T-cell (primary cell): ENCODE measurements at regions not wholly inside any gene's neighbourhood (a gene's known extent, or its start where the extent isn't known, plus 50 kb on each side); places are given as distances from the start of the nearest gene placed in this dataset.

Experiments used
- ATAC-seq, 4 experiments: fragments of 200-7000 bp in 3 of 4; fragments of 150-1000 bp in 1 of 4; cut with Tn5 transposase; replicated peaks in 1 of 4; 1 replicate in 3 of 4; 2 replicates in 1 of 4; pipeline ENCODE4 v1.10.0; 2021; ENCODE audit warnings: moderate library complexity in 3 of 4, mild to moderate bottlenecking in 2 of 4, moderate number of reproducible peaks in 1 of 4
- CTCF ChIA-PET, 2 donors: fragments of 300-600 bp; sonication (Branson Sonifier 250); formaldehyde crosslinking; loops; one replicate each; lab custom pipeline; 2022; ENCODE audit warnings: antibody characterized with exemption in 2 of 2; lab: Charles Lee
- POLR2A ChIA-PET, 2 donors: fragments of 300-600 bp; sonication (Branson Sonifier 250); formaldehyde crosslinking; loops; one replicate each; lab custom pipeline; 2022; ENCODE audit warnings: antibody characterized with exemption in 2 of 2; lab: Charles Lee
- DNase-seq, 35 experiments: peaks; one replicate each; pipeline versions ENCODE4 v3.0.0 to v3.0.0-alpha.2; 2013 to 2023
- H3K27ac ChIP-seq: one replicate; pipeline ENCODE4 v1.5.1; 2013; ENCODE audit warnings: low read length
- H3K27me3 ChIP-seq, 2 experiments: replicated peaks in 1 of 2; 1 replicate in 1 of 2; 2 replicates in 1 of 2; pipeline versions ENCODE4 v1.6.1 to v1.7.0; 2013; ENCODE audit warnings: low read length in 1 of 2, mixed read lengths in 1 of 2; ENCODE audit not compliant: control insufficient read depth in 2 of 2, insufficient read depth in 2 of 2; ENCODE audit errors: extremely low read depth in 1 of 2
- H3K36me3 ChIP-seq, 2 donors: 1 replicate in 1 of 2; 2 replicates in 1 of 2; pipeline versions ENCODE4 v1.6.1 to v1.7.0; 2013; ENCODE audit warnings: low read length in 1 of 2; ENCODE audit not compliant: control insufficient read depth in 2 of 2, insufficient read depth in 1 of 2; ENCODE audit errors: extremely low read depth in 1 of 2
- H3K4me1 ChIP-seq, 2 experiments: 1 replicate in 1 of 2; 2 replicates in 1 of 2; pipeline versions ENCODE4 v1.6.1 to v1.7.0; 2013; ENCODE audit warnings: low read length in 2 of 2, mixed read lengths in 1 of 2; ENCODE audit not compliant: insufficient read depth in 2 of 2, control insufficient read depth in 1 of 2; ENCODE audit errors: extremely low read depth in 1 of 2
- H3K4me3 ChIP-seq, 2 donors: 1 replicate in 1 of 2; 2 replicates in 1 of 2; pipeline versions ENCODE4 v1.5.1 to v1.7.0; 2013; ENCODE audit warnings: mild to moderate bottlenecking in 2 of 2, low read length in 1 of 2, moderate library complexity in 1 of 2; ENCODE audit not compliant: control insufficient read depth in 1 of 2; ENCODE audit errors: extremely low read depth in 1 of 2
- H3K9me3 ChIP-seq: 2 replicates; pipeline ENCODE4 v1.7.0; 2013
- H3K27ac Mint-ChIP-seq, 2 donors: one replicate each; pipeline ENCODE4 v1.8.0; 2020 to 2021; ENCODE audit warnings: mild to moderate bottlenecking in 2 of 2, mixed read lengths in 2 of 2
- H3K27me3 Mint-ChIP-seq, 2 donors: one replicate each; pipeline ENCODE4 v1.8.0; 2021 to 2022; ENCODE audit warnings: mixed read lengths in 2 of 2
- H3K36me3 Mint-ChIP-seq: one replicate; pipeline ENCODE4 v1.8.0; 2021; ENCODE audit warnings: mixed read lengths
- H3K4me1 Mint-ChIP-seq, 3 donors: one replicate each; pipeline ENCODE4 v1.8.0; 2020 to 2022; ENCODE audit warnings: mixed read lengths in 3 of 3, mild to moderate bottlenecking in 1 of 3
- H3K4me3 Mint-ChIP-seq, 3 donors: one replicate each; pipeline ENCODE4 v1.8.0; 2020 to 2022; ENCODE audit warnings: mild to moderate bottlenecking in 3 of 3, mixed read lengths in 3 of 3, moderate library complexity in 3 of 3
- H3K9me3 Mint-ChIP-seq, 3 donors: one replicate each; pipeline ENCODE4 v1.8.0; 2020 to 2022; ENCODE audit warnings: mixed read lengths in 3 of 3
- WGBS: methylation state at CpG from one replicate; pipeline ENCODE4 v1.1.5; 2013; ENCODE audit warnings: missing lambda C conversion rate; ENCODE audit not compliant: insufficient coverage; 5-methylcytosine and 5-hydroxymethylcytosine counted together

- H3K4me1 Mint-ChIP-seq: no peaks in the 10 kb centered on the region
- Histone ChIP-seq H3K27ac (no peak overlapping the region), H3K27me3 (no peaks in the 10 kb centered on the region), H3K4me1 (no peaks in the 10 kb centered on the region), H3K9me3 (no peaks in the 10 kb centered on the region), H3K4me3 (no peak overlapping the region), H3K36me3 (no peaks in the 10 kb centered on the region)
- ATAC-seq (no peak), DNase-seq (no peak)
- no peak overlapping the region for H3K27ac Mint-ChIP-seq
- no peaks in the 10 kb centered on the region for H3K27me3 Mint-ChIP-seq
- no peak overlapping the region for H3K4me3 Mint-ChIP-seq
- CTCF ChIA-PET: no interaction called here
- POLR2A ChIA-PET: interaction anchor here in 1 of 2 donors (0.7 kb wide), 1 partner anchor 10 kb away, joined by 15 read pairs; no protein-coding TSS in a partner anchor
- no peaks in the 10 kb centered on the region for H3K36me3 Mint-ChIP-seq
- WGBS: no CpG with 5 or more reads among the region's 3 CpGs
- H3K9me3 Mint-ChIP-seq: peaks cover 6 to 15% (median 7%) of the 10 kb centered on the region in 3 donors
Measured at GRCh38 chr3:25133588-25133987, 294.5 kb upstream of the RARB start.

GRCh38 chr3:25137606-25138005, 290.5 kb upstream of the RARB start:
- no CpG with 5 or more reads among the region's 2 CpGs for WGBS
- ATAC-seq: no peak
- Mint-ChIP-seq H3K27me3 (no peaks in the 10 kb centered on the region), H3K27ac (no peak overlapping the region), H3K36me3 (no peaks in the 10 kb centered on the region), H3K4me1 (no peaks in the 10 kb centered on the region), H3K9me3 (peaks cover 0 to 8% (median 3%) of the 10 kb centered on the region in 3 donors), H3K4me3 (no peak overlapping the region)
- DNase-seq: no peak
- Histone ChIP-seq H3K27me3 (no peaks in the 10 kb centered on the region), H3K36me3 (no peaks in the 10 kb centered on the region), H3K4me1 (no peaks in the 10 kb centered on the region), H3K27ac (no peak overlapping the region), H3K4me3 (no peak overlapping the region), H3K9me3 (no peaks in the 10 kb centered on the region)
- POLR2A ChIA-PET: no interaction called here
- CTCF ChIA-PET: interaction anchor here in 1 of 2 donors (0.7 kb wide), 1 partner anchor 10 kb away, joined by 3 read pairs; no protein-coding TSS in a partner anchor

GRCh38 chr3:25139267-25139666, 288.8 kb upstream of the RARB start:
- Histone ChIP-seq H3K9me3 (no peaks in the 10 kb centered on the region), H3K27ac (no peak overlapping the region), H3K4me3 (no peak overlapping the region), H3K36me3 (no peaks in the 10 kb centered on the region), H3K4me1 (no peaks in the 10 kb centered on the region), H3K27me3 (no peaks in the 10 kb centered on the region)
- H3K9me3 Mint-ChIP-seq: peaks cover 0 to 12% (median 0%) of the 10 kb centered on the region in 3 donors
- no peak overlapping the region for H3K27ac Mint-ChIP-seq
- no peaks in the 10 kb centered on the region for H3K27me3 Mint-ChIP-seq
- ChIA-PET CTCF (no interaction called here), POLR2A (no interaction called here)
- H3K4me3 Mint-ChIP-seq: no peak overlapping the region
- ATAC-seq (no peak), DNase-seq (no peak)
- H3K4me1 Mint-ChIP-seq: no peaks in the 10 kb centered on the region
- WGBS: no CpG with 5 or more reads among the region's 1 CpG
- no peaks in the 10 kb centered on the region for H3K36me3 Mint-ChIP-seq

- H3K27me3 ChIP-seq: no peaks in the 10 kb centered on the region
- Mint-ChIP-seq H3K27me3 (no peaks in the 10 kb centered on the region), H3K36me3 (no peaks in the 10 kb centered on the region), H3K9me3 (peaks cover 2 to 19% (median 4%) of the 10 kb centered on the region in 3 donors), H3K27ac (no peak overlapping the region), H3K4me3 (no peak overlapping the region), H3K4me1 (no peaks in the 10 kb centered on the region)
- H3K27ac ChIP-seq: no peak overlapping the region
- H3K4me3 ChIP-seq: no peak overlapping the region
- no peaks in the 10 kb centered on the region for H3K4me1 ChIP-seq
- ChIA-PET CTCF (no interaction called here), POLR2A (no interaction called here)
- no peaks in the 10 kb centered on the region for H3K36me3 ChIP-seq
- ATAC-seq: no peak
- no peak for DNase-seq
- WGBS: 60% methylated on average over 1 of the region's 6 CpGs
- no peaks in the 10 kb centered on the region for H3K9me3 ChIP-seq
Measured at GRCh38 chr3:25142609-25143355, 285.3 kb upstream of the RARB start.

- no peak overlapping the region for H3K27ac Mint-ChIP-seq
Measured at GRCh38 chr3:25143356-25144025, 284.6 kb upstream of the RARB start.

GRCh38 chr3:25144430-25144829, 283.6 kb upstream of the RARB start:
- CTCF ChIA-PET: no interaction called here

More at GRCh38 chr3:25143356-25144025, 284.6 kb upstream of the RARB start:
- no peaks in the 10 kb centered on the region for H3K36me3 ChIP-seq
- H3K9me3 ChIP-seq: no peaks in the 10 kb centered on the region
- no peaks in the 10 kb centered on the region for H3K4me1 ChIP-seq
- ChIA-PET POLR2A (interaction anchor here in 1 of 2 donors (0.5 kb wide), 1 partner anchor 9 kb away, joined by 15 read pairs; no protein-coding TSS in a partner anchor), CTCF (no interaction called here)
- Mint-ChIP-seq H3K27me3 (no peaks in the 10 kb centered on the region), H3K9me3 (peaks cover 2 to 19% (median 4%) of the 10 kb centered on the region in 3 donors), H3K36me3 (no peaks in the 10 kb centered on the region), H3K4me1 (no peaks in the 10 kb centered on the region), H3K4me3 (no peak overlapping the region)
- DNase-seq (no peak), ATAC-seq (no peak)
- WGBS: 50% methylated on average over 1 of the region's 5 CpGs
- no peaks in the 10 kb centered on the region for H3K27me3 ChIP-seq
- H3K4me3 ChIP-seq: no peak overlapping the region
- no peak overlapping the region for H3K27ac ChIP-seq

More at GRCh38 chr3:25144430-25144829, 283.6 kb upstream of the RARB start:
- POLR2A ChIA-PET: no interaction called here
- no peaks in the 10 kb centered on the region for H3K9me3 ChIP-seq
- H3K27me3 Mint-ChIP-seq: no peaks in the 10 kb centered on the region
- no peak overlapping the region for H3K27ac ChIP-seq
- no peaks in the 10 kb centered on the region for H3K27me3 ChIP-seq
- no peak for ATAC-seq
- H3K36me3 ChIP-seq: no peaks in the 10 kb centered on the region
- DNase-seq: no peak
- no peak overlapping the region for H3K27ac Mint-ChIP-seq
- no CpG with 5 or more reads among the region's 4 CpGs for WGBS
- peaks cover 2 to 20% (median 4%) of the 10 kb centered on the region in 3 donors for H3K9me3 Mint-ChIP-seq
- H3K4me1 Mint-ChIP-seq: no peaks in the 10 kb centered on the region
- no peak overlapping the region for H3K4me3 Mint-ChIP-seq
- no peaks in the 10 kb centered on the region for H3K36me3 Mint-ChIP-seq
- no peaks in the 10 kb centered on the region for H3K4me1 ChIP-seq
- no peak overlapping the region for H3K4me3 ChIP-seq
